GM23248 (cell line): ENCODE measurements at regions not wholly inside any gene's neighbourhood (a gene's known extent, or its start where the extent isn't known, plus 50 kb on each side); places are given as distances from the start of the nearest gene placed in this dataset.

ENCODE experiments used
- EZH2 ChIP-seq: fragments of 200-600 bp; sonication (generic); IDR thresholded peaks from 2 replicates; pipeline ENCODE4 v1.6.1; 2018; ENCODE audit warnings: antibody characterized with exemption, mild to moderate bottlenecking; ENCODE audit not compliant: insufficient read depth, poor library complexity, severe bottlenecking
- EZH2phosphoT487 ChIP-seq: fragments of 200-600 bp; sonication (generic); IDR thresholded peaks from 2 replicates; pipeline ENCODE4 v1.6.1; 2018; ENCODE audit warnings: antibody characterized with exemption, moderate library complexity, mild to moderate bottlenecking, low read depth; ENCODE audit not compliant: insufficient read depth

- TF ChIP-seq EZH2phosphoT487 (no peak), EZH2 (no peak)
Measured at GRCh38 chr5:82356021-82356420, 77.9 kb upstream of the RPS23 start.
